ENCODE measurements at regions not wholly inside any gene's neighbourhood (a gene's known extent, or its start where the extent isn't known, plus 50 kb on each side); places are given as distances from the start of the nearest gene placed in this dataset.
"Not testable (repeated sequence)": the region's sequence is repeated elsewhere in the genome, so short reads cannot be mapped to it uniquely, and the experiment has no call there.

- TF ChIP-seq Cebpa-rat (IDR thresholded peaks at IDR 0.05): no peak
- no peak overlapping the region for H3K27ac ChIP-seq
- no peaks in the 10 kb centered on the region for H3K36me3 ChIP-seq
- no peak overlapping the region; the same call in none of the 2 replicates for H3K4me2 ChIP-seq
- no peaks in the 10 kb centered on the region for H3K27me3 ChIP-seq
- no peak overlapping the region for H3K9ac ChIP-seq
- H3K4me1 ChIP-seq: peaks cover 54% of the 10 kb centered on the region
- H3K4me3 ChIP-seq: no peak overlapping the region
- no peaks in the 10 kb centered on the region for H4K20me1 ChIP-seq
- H3K9me3 ChIP-seq: 0 out of 2 replicates have a peak, but pooled peaks cover 5% of the 10 kb centered on the region
Measured at GRCh38 chr1:234853906-234854644, 244.1 kb upstream of the IRF2BP2 start.

GRCh38 chr1:234852659-234853058, 242.7 kb upstream of the IRF2BP2 start:
- Histone ChIP-seq H3K27ac (no peak overlapping the region), H3K4me2 (0 out of 2 replicates have a peak overlapping the region, but pooled peaks have one; percentile 66), H3K9me3 (no peaks in the 10 kb centered on the region), H3K27me3 (no peaks in the 10 kb centered on the region), H4K20me1 (no peaks in the 10 kb centered on the region), H3K4me3 (no peak overlapping the region), H3K4me1 (peaks cover 66% of the 10 kb centered on the region), H3K9ac (no peak overlapping the region), H3K36me3 (no peaks in the 10 kb centered on the region)
- no peak for TF ChIP-seq Cebpa-rat (IDR thresholded peaks at IDR 0.05)

GRCh38 chr1:234851450-234852438, 241.8 kb upstream of the IRF2BP2 start:
- H3K4me2 ChIP-seq: peak overlapping the region; percentile 66
- H3K4me3 ChIP-seq: no peak overlapping the region
- H3K36me3 ChIP-seq: no peaks in the 10 kb centered on the region
- H3K27ac ChIP-seq: peak overlapping the region; percentile 56
- TF ChIP-seq Cebpa-rat (IDR thresholded peaks at IDR 0.05): no peak
- H3K9me3 ChIP-seq: no peaks in the 10 kb centered on the region
- H4K20me1 ChIP-seq: no peaks in the 10 kb centered on the region
- peaks cover 73% of the 10 kb centered on the region for H3K4me1 ChIP-seq
- H3K9ac ChIP-seq: 0 out of 2 replicates have a peak overlapping the region, but pooled peaks have one; percentile 13
- no peaks in the 10 kb centered on the region for H3K27me3 ChIP-seq

- H3K9ac ChIP-seq: no peak overlapping the region
- TF ChIP-seq Cebpa-rat (IDR thresholded peaks at IDR 0.05): no peak
- H3K27me3 ChIP-seq: no peaks in the 10 kb centered on the region
- H3K4me1 ChIP-seq: peaks cover 87% of the 10 kb centered on the region
- H3K27ac ChIP-seq: peak overlapping the region; percentile 57
- peak overlapping the region; percentile 67 for H3K4me2 ChIP-seq
- H4K20me1 ChIP-seq: no peaks in the 10 kb centered on the region
- no peaks in the 10 kb centered on the region for H3K9me3 ChIP-seq
- H3K36me3 ChIP-seq: no peaks in the 10 kb centered on the region
- H3K4me3 ChIP-seq: no peak overlapping the region
Measured at GRCh38 chr1:234849832-234850231, 239.9 kb upstream of the IRF2BP2 start.

- Histone ChIP-seq H3K4me2 (peak overlapping the region; percentile 67), H3K4me3 (no peak overlapping the region), H3K9me3 (no peaks in the 10 kb centered on the region), H3K27me3 (no peaks in the 10 kb centered on the region), H3K9ac (no peak overlapping the region), H3K36me3 (no peaks in the 10 kb centered on the region), H3K27ac (peak overlapping the region; percentile 57), H4K20me1 (no peaks in the 10 kb centered on the region), H3K4me1 (peaks cover 87% of the 10 kb centered on the region)
- TF ChIP-seq Cebpa-rat (IDR thresholded peaks at IDR 0.05): no peak
Measured at GRCh38 chr1:234848972-234849649, 239.1 kb upstream of the IRF2BP2 start.

- not testable (repeated sequence) for H4K20me1 ChIP-seq, H3K9me3 ChIP-seq, H3K9ac ChIP-seq, H3K27ac ChIP-seq, H3K27me3 ChIP-seq, H3K4me3 ChIP-seq, H3K4me2 ChIP-seq, H3K36me3 ChIP-seq
- H3K4me1 ChIP-seq: peaks cover 96% of the 10 kb centered on the region
Measured at GRCh38 chr1:234846813-234847212, 236.8 kb upstream of the IRF2BP2 start.

- H4K20me1 ChIP-seq: no peaks in the 10 kb centered on the region
- H3K4me3 ChIP-seq: no peak overlapping the region
- no peak overlapping the region for H3K9ac ChIP-seq
- H3K27me3 ChIP-seq: no peaks in the 10 kb centered on the region
- H3K36me3 ChIP-seq: no peaks in the 10 kb centered on the region
- peaks cover 96% of the 10 kb centered on the region for H3K4me1 ChIP-seq
- peaks cover under 1% of the 10 kb centered on the region; the same call in 1 of the 2 replicates for H3K9me3 ChIP-seq
- peak overlapping the region; percentile 87 for H3K4me2 ChIP-seq
- TF ChIP-seq Cebpa-rat (IDR thresholded peaks at IDR 0.05): no peak
- 0 out of 2 replicates have a peak overlapping the region, but pooled peaks have one; percentile 87 for H3K27ac ChIP-seq
Measured at GRCh38 chr1:234845836-234846235, 235.9 kb upstream of the IRF2BP2 start.

- TF ChIP-seq Cebpa-rat (IDR thresholded peaks at IDR 0.05): no peak
- Histone ChIP-seq H4K20me1 (no peaks in the 10 kb centered on the region), H3K9me3 (peaks cover 7% of the 10 kb centered on the region), H3K4me1 (peaks cover 96% of the 10 kb centered on the region), H3K27ac (peak overlapping the region; percentile 87), H3K36me3 (no peaks in the 10 kb centered on the region), H3K4me3 (no peak overlapping the region; the same call in 1 of the 2 replicates), H3K9ac (peak overlapping the region; percentile 55), H3K27me3 (no peaks in the 10 kb centered on the region), H3K4me2 (peak overlapping the region; percentile 87)
Measured at GRCh38 chr1:234845097-234845660, 235.2 kb upstream of the IRF2BP2 start.

- Histone ChIP-seq H4K20me1 (no peaks in the 10 kb centered on the region), H3K4me1 (peaks cover 96% of the 10 kb centered on the region), H3K9ac (peak overlapping the region; percentile 55), H3K27me3 (no peaks in the 10 kb centered on the region), H3K27ac (peak overlapping the region; percentile 87), H3K9me3 (peaks cover 14% of the 10 kb centered on the region), H3K36me3 (no peaks in the 10 kb centered on the region), H3K4me2 (peak overlapping the region; percentile 87), H3K4me3 (peak overlapping the region; percentile 25; the same call in 1 of the 2 replicates)
- TF ChIP-seq Cebpa-rat (IDR thresholded peaks at IDR 0.05): no peak
Measured at GRCh38 chr1:234844479-234845031, 234.6 kb upstream of the IRF2BP2 start.
